LNCaP clone FGC (cell line): ENCODE measurements at regions not wholly inside any gene's neighbourhood (a gene's known extent, or its start where the extent isn't known, plus 50 kb on each side); places are given as distances from the start of the nearest gene placed in this dataset.

Experiments used
- DNase-seq: peaks from one replicate; pipeline ENCODE4 v3.0.0-alpha.2; 2011; ENCODE audit warnings: low read depth
- H3K4me3 ChIP-seq: 2 replicates; pipeline ENCODE4 v1.5.1; 2011; ENCODE audit warnings: mild to moderate bottlenecking, low read depth, low read length, control low read depth
- TF ChIP-seq, protein P1 (sequence below): IDR thresholded peaks from 2 replicates; pipeline ENCODE4 v1.5.1; 2012; ENCODE audit warnings: mild to moderate bottlenecking; ENCODE audit not compliant: control insufficient read depth, insufficient read depth; ENCODE audit errors: extremely low read depth

DNA sequence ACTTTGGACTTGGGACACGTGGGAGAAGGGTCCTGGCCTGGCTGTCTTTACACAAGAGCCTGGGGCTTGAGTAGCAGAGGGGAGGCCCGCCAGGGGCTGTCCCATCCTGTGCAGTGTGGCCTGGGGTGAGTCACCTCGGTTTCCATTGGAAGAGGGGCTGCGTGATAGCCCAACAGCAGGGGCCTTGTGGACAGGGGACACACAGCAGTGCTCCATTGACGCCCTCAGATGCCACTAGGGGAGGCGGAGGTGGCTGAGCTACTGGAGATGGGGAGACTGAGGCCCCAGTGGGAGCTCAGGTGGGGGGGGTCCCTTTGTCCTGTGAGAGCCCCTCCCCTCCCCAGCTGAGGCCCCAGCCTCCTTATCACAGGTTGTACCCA, 50.0 kb upstream of the RNU6ATAC start:
- H3K4me3 ChIP-seq: no peak overlapping the region
- TF ChIP-seq, protein P1, sequence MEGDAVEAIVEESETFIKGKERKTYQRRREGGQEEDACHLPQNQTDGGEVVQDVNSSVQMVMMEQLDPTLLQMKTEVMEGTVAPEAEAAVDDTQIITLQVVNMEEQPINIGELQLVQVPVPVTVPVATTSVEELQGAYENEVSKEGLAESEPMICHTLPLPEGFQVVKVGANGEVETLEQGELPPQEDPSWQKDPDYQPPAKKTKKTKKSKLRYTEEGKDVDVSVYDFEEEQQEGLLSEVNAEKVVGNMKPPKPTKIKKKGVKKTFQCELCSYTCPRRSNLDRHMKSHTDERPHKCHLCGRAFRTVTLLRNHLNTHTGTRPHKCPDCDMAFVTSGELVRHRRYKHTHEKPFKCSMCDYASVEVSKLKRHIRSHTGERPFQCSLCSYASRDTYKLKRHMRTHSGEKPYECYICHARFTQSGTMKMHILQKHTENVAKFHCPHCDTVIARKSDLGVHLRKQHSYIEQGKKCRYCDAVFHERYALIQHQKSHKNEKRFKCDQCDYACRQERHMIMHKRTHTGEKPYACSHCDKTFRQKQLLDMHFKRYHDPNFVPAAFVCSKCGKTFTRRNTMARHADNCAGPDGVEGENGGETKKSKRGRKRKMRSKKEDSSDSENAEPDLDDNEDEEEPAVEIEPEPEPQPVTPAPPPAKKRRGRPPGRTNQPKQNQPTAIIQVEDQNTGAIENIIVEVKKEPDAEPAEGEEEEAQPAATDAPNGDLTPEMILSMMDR: no peak
- no peak for DNase-seq

DNA sequence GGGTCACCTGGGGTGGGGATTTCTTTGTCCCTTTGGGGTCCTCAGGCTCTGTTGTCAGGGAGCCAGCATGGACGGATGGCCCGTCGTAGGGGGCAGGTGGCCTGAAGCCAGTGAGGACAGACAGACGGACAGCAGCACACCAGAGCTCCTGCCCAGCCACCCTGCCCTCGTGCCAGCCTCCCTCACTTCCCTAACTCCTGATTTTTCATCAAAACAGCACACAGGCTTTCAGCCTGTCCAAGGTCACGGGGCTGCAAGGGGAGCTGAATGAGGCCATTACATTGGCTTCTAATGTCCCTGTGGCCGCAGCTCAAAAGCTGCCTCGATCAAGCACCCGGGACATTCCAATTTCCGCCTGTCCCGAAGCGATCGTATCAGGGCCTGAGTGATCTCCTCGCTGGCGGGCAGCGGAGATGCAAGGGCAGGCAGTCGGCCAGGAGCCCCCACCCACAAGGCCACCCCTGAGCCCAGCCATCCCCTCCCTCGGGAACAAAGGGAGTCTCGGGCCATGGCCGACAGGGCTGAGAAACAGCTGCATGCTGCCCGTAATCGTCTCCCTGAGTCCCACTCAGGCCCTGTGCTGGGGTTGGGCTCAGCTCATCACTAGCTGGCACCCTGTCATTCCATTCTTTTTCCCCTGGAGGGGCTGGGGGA, 50.5 kb upstream of the RNU6ATAC start:
- TF ChIP-seq, protein P1: no peak
- no peak for DNase-seq
- no peak overlapping the region for H3K4me3 ChIP-seq

DNA sequence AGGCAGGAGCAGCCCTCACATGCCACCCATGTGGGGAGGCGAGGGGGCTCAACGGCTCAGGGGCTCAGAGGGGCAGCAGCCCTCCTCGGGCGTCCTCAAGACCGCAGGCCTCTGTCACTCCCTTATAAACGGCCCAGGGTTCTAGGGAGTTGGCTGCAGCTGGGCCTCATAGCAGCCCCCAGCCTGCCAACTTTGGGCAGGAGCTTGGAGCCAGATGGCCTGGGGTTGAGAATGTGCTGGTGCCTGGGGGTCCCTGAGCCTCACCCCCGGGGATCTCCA, 51.0 kb upstream of the RNU6ATAC start:
- TF ChIP-seq, protein P1: no peak
- no peak for DNase-seq
- H3K4me3 ChIP-seq: no peak overlapping the region

DNA sequence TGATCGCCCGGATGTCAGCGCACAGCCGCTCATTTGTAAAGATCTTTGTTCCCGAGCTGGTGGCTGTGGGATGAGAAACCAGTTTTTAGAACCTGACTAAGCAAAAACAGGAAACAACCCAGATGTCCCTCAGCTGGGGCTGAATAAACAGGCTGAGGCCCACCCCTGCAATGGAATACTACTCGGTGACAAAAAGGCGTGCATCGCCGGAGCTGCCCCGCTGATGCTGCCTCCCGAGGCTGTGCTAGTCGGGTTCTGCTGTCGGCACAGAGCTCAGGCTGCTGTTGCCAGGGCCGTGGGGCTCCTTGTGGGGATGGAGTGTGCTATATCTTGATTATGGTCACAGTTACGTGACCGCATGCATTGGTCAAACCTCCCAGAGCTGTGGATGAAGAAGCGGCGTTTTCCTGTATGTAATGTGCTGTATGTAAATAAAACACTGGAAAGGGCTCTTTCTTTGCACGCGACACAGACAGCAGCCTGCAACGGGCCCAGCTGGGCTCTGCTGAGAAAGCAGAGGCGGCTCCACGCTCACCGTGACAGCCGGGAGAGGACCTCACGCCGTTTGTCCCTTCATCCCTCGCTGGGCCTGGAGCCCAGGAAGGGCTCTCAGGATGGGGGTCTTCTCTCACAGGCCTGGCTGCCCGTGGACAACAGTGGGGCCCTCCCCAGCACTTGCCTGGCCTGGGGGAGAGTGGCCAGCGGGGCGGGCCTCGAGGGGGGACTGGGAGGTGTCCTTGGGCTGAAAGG, 51.5 kb upstream of the RNU6ATAC start:
- DNase-seq: no peak
- H3K4me3 ChIP-seq: no peak overlapping the region
- TF ChIP-seq, protein P1: no peak

DNA sequence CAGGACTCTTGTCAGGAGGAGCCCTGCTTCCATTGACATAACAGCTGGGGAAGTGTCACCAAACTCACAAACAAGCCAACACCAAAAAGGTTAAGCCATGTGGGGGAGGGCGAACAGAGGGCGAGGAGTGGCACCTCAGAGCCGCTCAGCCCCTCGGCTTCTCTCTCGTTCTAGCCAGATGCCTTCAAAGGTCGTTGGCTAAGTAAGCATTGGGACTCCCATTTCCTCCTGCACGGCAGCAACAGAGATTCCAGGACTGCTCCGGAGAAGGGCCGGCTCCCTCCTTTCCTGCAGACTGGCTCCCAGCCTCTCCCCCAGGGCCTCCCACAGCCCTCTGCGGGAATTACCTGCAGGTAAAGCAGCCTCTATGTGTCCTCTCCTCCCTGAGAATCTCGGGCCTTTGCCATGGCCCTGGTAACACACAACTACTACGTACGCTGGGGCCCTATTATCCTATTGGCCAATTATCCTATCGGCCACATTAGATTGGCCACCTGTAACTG, 52.1 kb upstream of the RNU6ATAC start:
- H3K4me3 ChIP-seq: no peak overlapping the region
- TF ChIP-seq, protein P1: no peak
- no peak for DNase-seq

DNA sequence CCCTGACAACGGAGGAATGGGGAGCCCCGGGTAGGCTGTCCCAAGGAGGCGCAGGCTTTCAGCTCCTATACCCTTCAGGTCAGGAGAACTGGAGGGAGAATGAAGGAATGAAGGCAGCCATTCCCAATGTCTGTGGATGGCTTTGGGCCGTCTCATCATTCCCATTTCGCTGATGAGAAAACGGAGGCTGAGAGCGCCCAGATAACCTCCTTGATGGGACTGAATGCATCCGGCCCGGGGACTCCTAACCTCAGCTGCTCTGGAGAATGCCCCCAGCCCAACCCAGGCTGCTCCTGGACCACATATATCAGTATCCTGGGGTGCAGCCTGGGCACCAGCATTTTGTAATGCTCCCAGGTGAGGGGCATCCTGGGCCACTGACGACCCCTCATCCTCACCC, 52.6 kb upstream of the RNU6ATAC start:
- DNase-seq: no peak
- H3K4me3 ChIP-seq: no peak overlapping the region
- TF ChIP-seq, protein P1: no peak
